SK-N-MC (cell line): ENCODE measurements at regions not wholly inside any gene's neighbourhood (a gene's known extent, or its start where the extent isn't known, plus 50 kb on each side); places are given as distances from the start of the nearest gene placed in this dataset.

ENCODE experiments used
- DNase-seq: peaks from one replicate; pipeline ENCODE4 v3.0.0-alpha.2; 2011; ENCODE audit warnings: low read depth, low spot score
- H3K27ac ChIP-seq: fragments of 200-600 bp; sonication (generic); 2 replicates; pipeline ENCODE4 v1.5.1; 2016; ENCODE audit warnings: mixed run types
- H3K36me3 ChIP-seq: fragments of 200-600 bp; sonication (generic); 2 replicates; pipeline ENCODE4 v1.6.1; 2017; ENCODE audit warnings: antibody characterized with exemption, low read length, mixed read lengths; ENCODE audit not compliant: insufficient read depth
- H3K4me3 ChIP-seq: fragments of 200-600 bp; sonication (generic); 2 replicates; pipeline ENCODE4 v1.5.1; 2016
- H3K9ac ChIP-seq: fragments of 200-600 bp; sonication (generic); 2 replicates; pipeline ENCODE4 v1.8.0; 2017; ENCODE audit warnings: mixed run types, mixed read lengths; ENCODE audit not compliant: insufficient read length
- H3K9me3 ChIP-seq: fragments of 200-600 bp; sonication (generic); 2 replicates; pipeline ENCODE4 v1.6.1; 2017; ENCODE audit warnings: low read depth, mild to moderate bottlenecking, antibody characterized with exemption, low read length, moderate library complexity, mixed read lengths
- EZH2 ChIP-seq: fragments of 200-600 bp; sonication (generic); IDR thresholded peaks from one replicate; pipeline ENCODE4 v1.6.1; 2017; ENCODE audit warnings: antibody characterized with exemption
- FOXP2 ChIP-seq: optimal IDR thresholded peaks from 2 replicates; pipeline ENCODE3; 2011; ENCODE audit warnings: mild to moderate bottlenecking, moderate library complexity; ENCODE audit not compliant: insufficient read depth; ENCODE audit errors: extremely low read length, control extremely low read depth
- POLR2AphosphoS5 ChIP-seq: IDR thresholded peaks from 2 replicates; pipeline ENCODE4 v1.6.1; 2012; ENCODE audit warnings: mild to moderate bottlenecking, low read depth, low read length, borderline replicate concordance

DNA sequence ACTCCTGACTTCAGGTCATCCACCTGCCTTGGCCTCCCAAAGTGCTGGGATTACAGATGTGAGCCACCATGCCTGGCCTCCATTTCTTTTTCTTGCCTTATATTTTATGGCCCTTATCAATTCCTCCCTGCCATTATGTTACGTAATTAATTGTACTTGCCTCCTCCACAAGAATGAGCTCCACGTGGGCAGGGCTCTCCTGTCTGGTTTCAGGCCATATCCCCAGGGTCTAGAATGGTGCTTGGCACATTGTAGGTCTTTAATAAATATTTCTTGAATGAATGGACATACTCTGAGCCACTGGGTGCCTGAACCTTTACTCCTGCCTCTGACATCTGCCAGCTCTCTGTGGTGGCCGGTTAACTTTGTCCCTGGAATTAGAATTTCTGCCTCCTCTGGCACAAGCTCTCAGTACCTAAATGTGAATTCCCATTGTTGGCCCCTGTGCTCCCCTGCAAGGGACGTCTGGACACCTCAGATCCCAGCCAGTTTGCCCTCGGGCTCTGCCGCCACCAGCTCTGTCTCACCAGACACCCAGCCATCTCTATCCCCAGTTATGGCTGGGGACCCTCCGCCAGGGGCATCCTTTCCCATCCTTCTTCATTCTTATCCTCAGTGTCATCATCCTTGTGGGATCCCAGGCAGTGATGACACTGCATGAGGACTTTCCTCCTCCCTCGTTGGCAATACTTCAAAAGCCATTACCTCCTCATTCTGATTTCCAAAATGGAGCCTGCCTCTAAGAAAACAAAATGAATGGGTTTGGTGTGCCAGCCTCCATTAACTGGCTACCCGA is 165.6 kb upstream of the SMAD3 start:
- Histone ChIP-seq H3K4me3 (no peak overlapping the region), H3K9ac (no peak overlapping the region), H3K36me3 (no peaks in the 10 kb centered on the region), H3K27ac (peak overlapping the region; percentile 49; the same call in 1 of the 2 replicates), H3K9me3 (no peaks in the 10 kb centered on the region)
- DNase-seq = no peak
- TF ChIP-seq EZH2 = no peak
- TF ChIP-seq POLR2AphosphoS5 = no peak
- no peak for TF ChIP-seq FOXP2

DNA sequence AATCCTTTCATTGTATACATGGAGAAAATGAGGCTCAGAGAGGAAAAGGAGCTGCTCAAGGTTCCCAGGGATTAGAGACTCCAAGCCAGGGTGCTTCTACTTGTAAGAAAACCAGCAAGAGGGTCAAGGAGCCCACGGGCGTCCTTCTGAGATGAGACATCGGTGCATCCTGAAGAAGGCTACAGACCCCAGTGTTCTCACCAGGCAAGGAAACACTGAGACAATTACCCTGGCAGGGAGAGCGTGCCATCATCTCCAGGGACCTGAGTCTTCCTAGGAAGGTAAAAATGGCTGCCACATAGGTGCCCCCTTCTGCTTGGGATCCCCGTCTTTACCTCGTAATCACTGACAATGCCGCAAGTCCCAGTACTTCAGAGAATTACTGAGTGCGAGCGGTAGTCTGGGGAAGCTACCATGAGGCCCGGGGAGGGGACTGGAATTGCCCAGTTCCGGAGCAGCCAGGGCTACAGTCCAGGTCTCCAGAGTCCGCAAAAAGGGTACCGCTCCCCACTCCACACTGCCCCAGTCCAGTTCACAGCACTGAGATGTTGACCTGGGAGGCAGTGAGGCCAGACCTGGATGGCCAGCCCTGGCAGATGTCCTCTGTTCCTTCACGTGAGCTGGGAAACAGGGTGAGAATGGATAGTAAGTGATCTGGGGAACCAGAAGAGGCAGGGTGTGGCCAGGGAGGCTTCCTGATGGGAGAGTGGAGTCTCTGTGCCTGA is 164.7 kb upstream of the SMAD3 start:
- H3K4me3 ChIP-seq = no peak overlapping the region
- peak overlapping the region; percentile 49 for H3K27ac ChIP-seq
- DNase-seq = no peak
- TF ChIP-seq FOXP2 (no peak), EZH2 (no peak), POLR2AphosphoS5 (no peak)
- H3K36me3 ChIP-seq = no peaks in the 10 kb centered on the region
- H3K9me3 ChIP-seq = no peaks in the 10 kb centered on the region
- no peak overlapping the region for H3K9ac ChIP-seq

DNA sequence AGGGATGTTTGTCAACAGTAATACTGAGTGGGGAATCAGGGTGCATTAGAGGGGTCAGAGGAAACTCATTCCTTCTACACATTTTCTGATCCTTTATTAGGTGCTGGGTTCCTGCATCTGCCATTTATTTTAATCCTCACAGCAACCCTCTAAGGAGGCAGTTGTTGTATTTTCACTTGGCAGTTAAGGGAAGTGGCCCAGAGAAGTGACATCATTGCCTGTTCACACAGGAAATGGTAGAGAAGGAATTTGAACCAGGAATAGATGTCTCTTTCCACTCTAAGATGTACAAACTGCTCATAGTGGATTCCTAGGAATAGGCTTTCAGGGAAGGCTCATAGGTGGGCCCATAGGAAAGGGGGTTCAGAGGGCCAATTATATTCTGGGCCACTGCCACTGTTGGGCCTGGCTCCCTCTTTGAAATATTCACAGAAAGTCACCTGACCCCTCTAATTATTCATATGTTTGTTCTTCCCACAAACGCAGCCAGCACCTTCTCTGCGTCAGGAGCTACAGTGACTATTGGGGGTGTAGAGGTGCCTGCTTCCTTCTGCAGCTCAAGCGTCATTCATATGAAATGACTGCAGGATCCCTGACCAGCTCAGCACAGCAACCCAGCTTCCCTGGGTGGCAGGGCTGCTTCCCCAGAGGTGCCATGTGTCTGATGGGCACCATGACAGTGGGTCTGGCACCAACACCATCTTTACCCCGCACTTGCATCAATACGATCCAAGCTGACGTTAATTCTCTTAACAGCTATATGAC is 163.9 kb upstream of the SMAD3 start:
- Histone ChIP-seq H3K36me3 (no peaks in the 10 kb centered on the region), H3K4me3 (no peak overlapping the region), H3K27ac (no peak overlapping the region; the same call in 1 of the 2 replicates), H3K9me3 (no peaks in the 10 kb centered on the region), H3K9ac (no peak overlapping the region)
- TF ChIP-seq EZH2 (no peak), FOXP2 (no peak), POLR2AphosphoS5 (no peak)
- no peak for DNase-seq

DNA sequence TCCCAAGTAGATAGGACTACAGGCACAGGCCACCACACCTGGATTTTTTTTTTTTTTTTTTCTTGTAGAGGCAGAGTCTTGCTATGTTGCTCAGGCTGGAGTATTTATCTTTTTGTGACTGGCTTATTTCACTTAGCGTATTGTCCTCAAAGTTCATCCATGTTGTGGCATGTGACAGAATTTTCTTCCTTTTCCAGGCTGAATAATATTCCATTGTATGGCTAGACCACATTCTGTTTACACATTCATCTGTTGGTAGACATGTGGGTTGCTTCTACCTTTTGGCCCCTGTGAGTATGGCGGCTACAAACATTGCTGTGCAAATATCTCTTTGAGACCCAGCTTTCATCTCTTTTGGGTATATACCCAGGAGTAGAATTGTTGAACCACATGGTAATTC is 160.2 kb upstream of the SMAD3 start:
- Histone ChIP-seq H3K27ac (no peak overlapping the region), H3K9ac (no peak overlapping the region)
- no peak for TF ChIP-seq POLR2AphosphoS5
- no peak for TF ChIP-seq FOXP2
- TF ChIP-seq EZH2 = no peak

DNA sequence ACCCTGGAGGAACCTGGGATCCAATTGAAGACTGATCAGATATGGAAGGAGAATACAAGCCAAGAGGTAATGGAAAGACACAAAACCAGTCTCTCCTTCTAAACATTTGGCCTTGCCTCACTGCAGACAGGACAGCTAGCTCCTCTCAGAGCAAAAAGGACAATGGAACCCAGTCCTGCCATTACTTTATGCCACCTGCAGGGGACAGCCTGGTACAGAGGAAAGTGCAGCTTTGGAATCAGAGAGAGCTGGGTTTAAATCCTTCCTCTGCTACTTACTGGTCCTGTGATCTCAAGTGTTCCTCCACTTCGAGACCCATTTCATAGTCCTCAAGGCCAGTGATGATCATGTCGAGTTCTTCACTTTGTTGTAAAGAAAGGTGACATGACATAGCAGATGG is 159.4 kb upstream of the SMAD3 start:
- Histone ChIP-seq H3K27ac (peak overlapping the region; percentile 68), H3K9me3 (no peaks in the 10 kb centered on the region), H3K4me3 (no peak overlapping the region), H3K9ac (no peak overlapping the region), H3K36me3 (no peaks in the 10 kb centered on the region)
- no peak for TF ChIP-seq FOXP2
- TF ChIP-seq POLR2AphosphoS5 = no peak
- no peak for TF ChIP-seq EZH2
- DNase-seq = no peak

More for the DNA sequence above, 160.2 kb upstream of the SMAD3 start:
- Histone ChIP-seq H3K4me3 (no peak overlapping the region), H3K36me3 (no peaks in the 10 kb centered on the region), H3K9me3 (no peaks in the 10 kb centered on the region)
- no peak for DNase-seq

DNA sequence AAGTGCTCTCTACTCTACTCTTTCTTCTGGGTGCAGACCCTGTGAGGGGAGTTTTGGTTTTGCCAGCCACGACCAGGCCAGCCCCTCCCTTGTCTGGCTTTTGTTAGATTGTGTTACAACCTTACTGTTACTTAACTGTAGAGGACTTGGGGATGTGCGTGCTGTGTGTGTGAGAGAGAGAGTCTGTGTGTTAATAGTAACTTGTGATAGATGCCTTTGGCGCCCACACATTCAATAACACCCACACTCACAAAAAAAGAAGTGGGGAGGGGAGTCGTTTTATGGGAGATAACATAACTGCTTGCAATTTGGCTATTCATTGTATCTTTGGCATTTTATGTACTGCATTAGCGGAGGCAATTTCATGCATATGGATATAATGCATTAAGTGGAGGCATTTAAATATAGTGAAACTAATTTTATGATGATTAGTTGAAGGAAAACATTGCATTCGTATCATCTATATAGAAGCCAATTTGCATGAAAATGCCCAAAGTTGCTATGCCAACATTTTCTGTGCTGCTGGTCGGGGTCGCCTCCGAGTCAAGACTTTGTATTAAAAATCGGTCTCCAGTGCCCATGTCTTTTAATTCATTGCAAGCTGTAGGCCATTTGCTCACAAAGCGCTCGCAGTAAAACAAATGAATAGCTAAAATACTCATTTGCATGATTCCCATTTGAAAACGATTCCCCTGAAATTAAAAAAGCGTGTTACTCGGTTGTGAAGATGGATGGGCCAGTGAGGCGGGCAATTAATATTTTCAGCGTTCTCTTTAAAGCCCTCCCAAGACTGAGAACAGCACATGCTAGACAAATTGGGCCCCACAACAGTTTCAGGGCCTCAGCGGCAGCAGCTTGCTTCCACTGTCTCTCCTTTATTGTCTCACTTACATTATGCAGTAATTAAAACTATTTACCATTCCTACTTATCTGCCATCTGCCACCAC is 158.5 kb upstream of the SMAD3 start:
- peak overlapping the region; percentile 89 for H3K27ac ChIP-seq
- no peak overlapping the region for H3K9ac ChIP-seq
- TF ChIP-seq EZH2 (no peak), FOXP2 (no peak), POLR2AphosphoS5 (peak; percentile 17; the same call in 1 of the 2 replicates)
- H3K4me3 ChIP-seq = peak overlapping the region; percentile 47
- DNase-seq = no peak
- H3K9me3 ChIP-seq = no peaks in the 10 kb centered on the region
- no peaks in the 10 kb centered on the region for H3K36me3 ChIP-seq
